ENCODE measurements at regions not wholly inside any gene's neighbourhood (a gene's known extent, or its start where the extent isn't known, plus 50 kb on each side); places are given as distances from the start of the nearest gene placed in this dataset.

DNA sequence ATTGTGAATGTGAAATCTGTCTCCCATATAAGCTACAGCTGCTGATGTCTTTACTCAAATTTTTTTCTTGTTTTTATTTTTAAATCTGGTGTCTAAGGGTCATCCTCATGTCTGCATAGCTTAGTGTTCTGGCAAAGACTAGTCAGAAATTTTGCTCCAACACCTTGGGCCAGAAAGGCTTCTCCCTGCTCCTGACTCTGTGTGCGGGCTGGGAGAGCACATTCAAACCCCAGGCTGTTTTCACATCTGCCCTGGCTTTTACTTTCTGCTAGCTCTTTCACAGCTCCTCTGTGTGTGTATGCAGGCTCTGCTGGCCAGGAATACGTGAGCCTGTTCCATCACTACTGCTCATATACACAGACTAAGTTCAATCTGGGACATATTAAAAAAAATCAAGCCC lies 102.9 kb upstream of the RIOK3 start:
- TF ChIP-seq ZNF274 (IDR thresholded peaks at IDR 0.05; ENCODE audit: low read depth, low read length) (no peak), YY1 (IDR thresholded peaks at IDR 0.05; ENCODE audit: insufficient read depth, insufficient read length) (no peak)

Data from NT2/D1 (cell line).